Esophagus muscularis mucosa (tissue), 4 donors: ENCODE measurements at regions not wholly inside any gene's neighbourhood (a gene's known extent, or its start where the extent isn't known, plus 50 kb on each side); places are given as distances from the start of the nearest gene placed in this dataset.
A peak's percentile ranks its signal among the peaks of the same experiment; 100 is the strongest.

Experiments used
- DNase-seq: peaks from one replicate; pipeline ENCODE4 v3.0.0-alpha.2; 2017; ENCODE audit errors: extremely low spot score
- H3K27ac ChIP-seq, 4 donors: fragments of 200-600 bp; sonication (generic); replicated peaks in 1 of 4; 1 replicate in 3 of 4; 2 replicates in 1 of 4; pipeline ENCODE4 v1.5.1; 2016 to 2019; ENCODE audit warnings: mild to moderate bottlenecking in 1 of 4
- H3K27me3 ChIP-seq, 4 donors: fragments of 200-600 bp; sonication (generic); one replicate each; pipeline versions ENCODE4 v1.5.1 to v1.6.0; 2016 to 2019
- H3K36me3 ChIP-seq, 4 donors: fragments of 200-600 bp; sonication (generic); one replicate each; pipeline ENCODE4 v1.5.1; 2016 to 2019
- H3K4me1 ChIP-seq, 4 donors: fragments of 200-600 bp; sonication (generic); one replicate each; pipeline ENCODE4 v1.5.1; 2016 to 2019
- H3K4me3 ChIP-seq, 4 donors: fragments of 200-600 bp; sonication (generic); 1 replicate in 2 of 4; 2 replicates in 2 of 4; pipeline ENCODE4 v1.5.1; 2016 to 2019; ENCODE audit warnings: mild to moderate bottlenecking in 4 of 4, moderate library complexity in 1 of 4
- H3K9me3 ChIP-seq, 4 donors: fragments of 200-600 bp; sonication (generic); 1 replicate in 3 of 4; 2 replicates in 1 of 4; pipeline ENCODE4 v1.5.1; 2016 to 2019
- CTCF ChIP-seq, 3 experiments: fragments of 200-600 bp in 2 of 3; fragments of 450-650 bp in 1 of 3; sonication (generic) in 2 of 3; IDR thresholded peaks; one replicate each; pipeline ENCODE4 v1.5.1; 2017 to 2019; ENCODE audit warnings: antibody characterized with exemption in 3 of 3, mild to moderate bottlenecking in 2 of 3, moderate library complexity in 1 of 3
- EP300 ChIP-seq: sonication (generic); formaldehyde crosslinking; IDR thresholded peaks from one replicate; pipeline ENCODE4 v1.6.1; 2017; ENCODE audit warnings: antibody characterized with exemption
- POLR2A ChIP-seq: fragments of 450-650 bp; IDR thresholded peaks from one replicate; pipeline ENCODE4 v1.6.1; 2017; ENCODE audit warnings: antibody characterized with exemption, moderate library complexity, mild to moderate bottlenecking, low read depth
- POLR2AphosphoS5 ChIP-seq, 2 donors: sonication (generic); formaldehyde crosslinking; IDR thresholded peaks; one replicate each; pipeline ENCODE4 v1.6.1; 2017; ENCODE audit warnings: antibody characterized with exemption in 2 of 2
- WGBS: methylation state at CpG from one replicate; pipeline ENCODE4 v1.1.5; 2018; 5-methylcytosine and 5-hydroxymethylcytosine counted together
- intact Hi-C: fragments of 100-400 bp; cut with DNase I; formaldehyde crosslinking; loops from one replicate; pipeline ENCODE4 v1.15.1; 2023

DNA sequence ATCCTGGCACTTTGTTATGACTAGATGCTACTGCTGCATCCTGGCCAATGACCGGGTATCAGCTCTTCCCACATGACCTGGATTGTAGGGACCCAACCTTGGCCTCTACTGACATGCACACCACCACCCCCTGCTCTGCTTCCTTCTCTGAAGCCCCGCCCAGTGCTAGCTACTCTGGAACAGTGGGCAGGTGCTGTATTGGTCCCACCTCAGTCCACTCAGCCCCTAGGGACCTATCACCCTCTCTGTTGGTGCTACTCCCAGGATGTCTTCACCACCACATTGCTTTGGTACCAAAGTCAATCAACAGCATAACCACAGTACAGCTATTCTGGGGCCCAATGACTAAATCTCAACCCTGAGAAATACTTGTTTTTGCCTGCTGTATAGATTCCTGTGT lies 170.2 kb upstream of the PRICKLE2 start:
- peak; percentile 72 for DNase-seq
- no peak overlapping the region for H3K4me3 ChIP-seq
- H3K9me3 ChIP-seq: no peaks in the 10 kb centered on the region
- intact Hi-C loops: loop anchor here (5.0 to 10.0 kb wide), 3 partner anchors 43 to 231 kb away; no protein-coding TSS in a partner anchor
- no peak overlapping the region for H3K27ac ChIP-seq
- no peaks in the 10 kb centered on the region for H3K36me3 ChIP-seq
- peaks cover 3 to 26% (median 22%) of the 10 kb centered on the region in 4 donors for H3K4me1 ChIP-seq
- H3K27me3 ChIP-seq: no peaks in the 10 kb centered on the region
- WGBS: 83% methylated on average over 2 of the region's 2 CpGs
- no peak for TF ChIP-seq POLR2A

DNA sequence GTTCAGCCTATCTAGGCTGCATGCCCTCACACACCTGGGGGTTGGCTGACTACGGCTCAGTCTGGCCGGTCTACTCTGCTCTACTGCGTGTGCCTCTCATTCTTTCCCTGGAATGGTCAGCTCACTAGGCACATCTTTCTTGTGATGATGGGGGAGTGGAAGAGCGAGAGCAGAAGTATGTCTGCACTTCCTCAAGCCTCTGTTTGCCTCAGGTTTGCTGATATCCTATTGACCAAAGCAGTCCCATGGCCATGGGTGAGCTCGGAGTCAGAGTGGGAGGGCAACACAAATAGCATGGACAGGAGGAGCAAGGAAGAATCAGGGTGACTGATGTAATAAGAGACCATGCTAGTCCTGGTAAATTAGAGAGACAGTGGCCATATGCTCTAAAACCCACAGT lies 167.9 kb upstream of the PRICKLE2 start:
- H3K9me3 ChIP-seq: no peaks in the 10 kb centered on the region
- no peaks in the 10 kb centered on the region for H3K27me3 ChIP-seq
- H3K27ac ChIP-seq: no peak overlapping the region
- intact Hi-C loops: loop anchor here (10.0 kb wide), 1 partner anchor 228 kb away; no protein-coding TSS in a partner anchor
- 95% methylated on average over 5 of the region's 5 CpGs for WGBS
- no peaks in the 10 kb centered on the region for H3K36me3 ChIP-seq
- H3K4me3 ChIP-seq: no peak overlapping the region
- peaks cover 0 to 14% (median 13%) of the 10 kb centered on the region in 4 donors for H3K4me1 ChIP-seq
- TF ChIP-seq POLR2AphosphoS5 (IDR thresholded peaks at IDR 0.05) (no peak), CTCF (IDR thresholded peaks at IDR 0.05) (no peak), EP300 (no peak), POLR2A (no peak)
- DNase-seq: peak; percentile 87

GRCh38 chr3:64392001-64392400 lies 166.7 kb upstream of the PRICKLE2 start:
- H3K4me3 ChIP-seq: no peak overlapping the region
- DNase-seq: no peak
- H3K27me3 ChIP-seq: no peaks in the 10 kb centered on the region
- H3K36me3 ChIP-seq: no peaks in the 10 kb centered on the region
- H3K9me3 ChIP-seq: no peaks in the 10 kb centered on the region
- peaks cover 0 to 2% (median 1%) of the 10 kb centered on the region in 4 donors for H3K4me1 ChIP-seq
- intact Hi-C loops: loop anchor here (10.0 kb wide), 1 partner anchor 227 kb away; no protein-coding TSS in a partner anchor
- H3K27ac ChIP-seq: no peak overlapping the region
- no peak for TF ChIP-seq EP300
- TF ChIP-seq CTCF (IDR thresholded peaks at IDR 0.05): no peak
- no peak for TF ChIP-seq POLR2A
- no peak for TF ChIP-seq POLR2AphosphoS5 (IDR thresholded peaks at IDR 0.05)
- WGBS: 92% methylated on average over 6 of the region's 6 CpGs

- no peaks in the 10 kb centered on the region for H3K4me1 ChIP-seq
- H3K27me3 ChIP-seq: no peaks in the 10 kb centered on the region
- H3K9me3 ChIP-seq: no peaks in the 10 kb centered on the region
- H3K27ac ChIP-seq: no peak overlapping the region
- peak; percentile 34 for DNase-seq
- TF ChIP-seq CTCF (IDR thresholded peaks at IDR 0.05): no peak
- no peak for TF ChIP-seq POLR2A
- TF ChIP-seq EP300: no peak
- TF ChIP-seq POLR2AphosphoS5 (IDR thresholded peaks at IDR 0.05): no peak
- H3K36me3 ChIP-seq: no peaks in the 10 kb centered on the region
- no peak overlapping the region for H3K4me3 ChIP-seq
- intact Hi-C loops: loop anchor here (10.0 kb wide), 1 partner anchor 226 kb away; no protein-coding TSS in a partner anchor
Observed at GRCh38 chr3:64390893-64391292, 165.6 kb upstream of the PRICKLE2 start.

- no peaks in the 10 kb centered on the region for H3K4me1 ChIP-seq
- H3K4me3 ChIP-seq: no peak overlapping the region
- DNase-seq: peak; percentile 82
- H3K36me3 ChIP-seq: no peaks in the 10 kb centered on the region
- WGBS: 87% methylated on average over 4 of the region's 4 CpGs
- intact Hi-C loops: no loop called here
- TF ChIP-seq POLR2A (no peak), POLR2AphosphoS5 (IDR thresholded peaks at IDR 0.05) (no peak), CTCF (IDR thresholded peaks at IDR 0.05) (no peak), EP300 (no peak)
- H3K27ac ChIP-seq: no peak overlapping the region
- no peaks in the 10 kb centered on the region for H3K9me3 ChIP-seq
- no peaks in the 10 kb centered on the region for H3K27me3 ChIP-seq
Observed at GRCh38 chr3:64388886-64389285, 163.6 kb upstream of the PRICKLE2 start.
